Liver (tissue), 8 donors: ENCODE measurements at regions not wholly inside any gene's neighbourhood (a gene's known extent, or its start where the extent isn't known, plus 50 kb on each side); places are given as distances from the start of the nearest gene placed in this dataset.

ENCODE experiments used
- DNase-seq: peaks from one replicate; pipeline ENCODE4 v3.0.0-alpha.2; 2017; ENCODE audit warnings: low spot score
- H3K27ac ChIP-seq, 2 donors: one replicate each; pipeline ENCODE4 v1.7.0; 2013; ENCODE audit warnings: inconsistent platforms in 2 of 2, low read length in 2 of 2, control low read depth in 1 of 2, low read depth in 1 of 2, mild to moderate bottlenecking in 1 of 2
- H3K27me3 ChIP-seq, 4 donors: one replicate each; pipeline versions ENCODE4 v1.6.1 to v1.7.0; 2013; ENCODE audit warnings: low read length in 3 of 4, inconsistent platforms in 1 of 4, mild to moderate bottlenecking in 1 of 4, moderate library complexity in 1 of 4; ENCODE audit not compliant: control insufficient read depth in 4 of 4, insufficient read depth in 4 of 4
- H3K36me3 ChIP-seq, 4 donors: one replicate each; pipeline versions ENCODE4 v1.6.1 to v1.7.0; 2013; ENCODE audit warnings: low read length in 3 of 4, mild to moderate bottlenecking in 3 of 4, low read depth in 1 of 4, moderate library complexity in 1 of 4; ENCODE audit not compliant: control insufficient read depth in 4 of 4, insufficient read depth in 3 of 4
- H3K4me1 ChIP-seq, 4 donors: one replicate each; pipeline versions ENCODE4 v1.6.1 to v1.7.0; 2013; ENCODE audit warnings: low read length in 3 of 4, mild to moderate bottlenecking in 3 of 4, moderate library complexity in 1 of 4; ENCODE audit not compliant: control insufficient read depth in 4 of 4, insufficient read depth in 4 of 4
- H3K4me3 ChIP-seq, 3 donors: one replicate each; pipeline versions ENCODE4 v1.6.1 to v1.7.0; 2013; ENCODE audit warnings: low read length in 3 of 3, control low read depth in 1 of 3, low read depth in 1 of 3, mild to moderate bottlenecking in 1 of 3
- H3K9ac ChIP-seq, 2 donors: one replicate each; pipeline ENCODE4 v1.7.0; 2013; ENCODE audit warnings: low read length in 2 of 2, mild to moderate bottlenecking in 2 of 2, moderate library complexity in 2 of 2, control low read depth in 1 of 2, low read depth in 1 of 2
- H3K9me3 ChIP-seq, 4 donors: one replicate each; pipeline versions ENCODE4 v1.6.1 to v1.7.0; 2013; ENCODE audit warnings: low read length in 3 of 4; ENCODE audit not compliant: control insufficient read depth in 4 of 4
- ATF3 ChIP-seq: IDR thresholded peaks from 2 replicates; pipeline ENCODE4 v1.6.1; 2016; ENCODE audit warnings: antibody characterized with exemption
- CTCF ChIP-seq: fragments of 150-350 bp; IDR thresholded peaks from 2 replicates; pipeline ENCODE4 v1.5.1; 2017; ENCODE audit warnings: improper control_type of control experiment, low read depth, low read length; ENCODE audit not compliant: missing input control
- EGR1 ChIP-seq, 2 donors: IDR thresholded peaks; 2 replicates each; pipeline ENCODE4 v1.6.1; 2016 to 2018; ENCODE audit warnings: antibody characterized with exemption in 2 of 2, low read depth in 2 of 2
- FOXA1 ChIP-seq: IDR thresholded peaks from 2 replicates; pipeline ENCODE4 v1.6.1; 2016; ENCODE audit warnings: antibody characterized with exemption
- FOXA2 ChIP-seq: IDR thresholded peaks from 2 replicates; pipeline ENCODE4 v1.6.1; 2016; ENCODE audit warnings: antibody characterized with exemption
- GABPA ChIP-seq, 2 donors: IDR thresholded peaks in 1 of 2; conservative IDR thresholded peaks in 1 of 2; 2 replicates each; pipeline ENCODE4 v1.6.1; 2016; ENCODE audit warnings: antibody characterized with exemption in 2 of 2, mild to moderate bottlenecking in 1 of 2, moderate library complexity in 1 of 2
- HNF4A ChIP-seq, 2 donors: conservative IDR thresholded peaks; 2 replicates each; pipeline ENCODE4 v1.6.1; 2016; ENCODE audit warnings: antibody characterized with exemption in 2 of 2, mild to moderate bottlenecking in 2 of 2
- HNF4G ChIP-seq: IDR thresholded peaks from 2 replicates; pipeline ENCODE4 v1.6.1; 2016; ENCODE audit warnings: antibody characterized with exemption
- JUND ChIP-seq, 2 donors: IDR thresholded peaks; 2 replicates each; pipeline ENCODE4 v1.6.1; 2016; ENCODE audit warnings: antibody characterized with exemption in 2 of 2
- MAX ChIP-seq: IDR thresholded peaks from 2 replicates; pipeline ENCODE4 v1.6.1; 2016; ENCODE audit warnings: antibody characterized with exemption
- NR2F2 ChIP-seq: IDR thresholded peaks from 2 replicates; pipeline ENCODE4 v1.6.1; 2016; ENCODE audit warnings: antibody characterized with exemption
- RAD21 ChIP-seq, 2 donors: IDR thresholded peaks; 2 replicates each; pipeline ENCODE4 v1.6.1; 2016; ENCODE audit warnings: antibody characterized with exemption in 2 of 2, mild to moderate bottlenecking in 2 of 2
- REST ChIP-seq: IDR thresholded peaks from 2 replicates; pipeline ENCODE4 v1.6.1; 2016; ENCODE audit warnings: antibody characterized with exemption, mild to moderate bottlenecking
- RXRA ChIP-seq, 2 donors: IDR thresholded peaks; 2 replicates each; pipeline ENCODE4 v1.6.1; 2017 to 2018; ENCODE audit warnings: antibody characterized with exemption in 2 of 2, mild to moderate bottlenecking in 1 of 2
- SP1 ChIP-seq: IDR thresholded peaks from 2 replicates; pipeline ENCODE4 v1.6.1; 2018; ENCODE audit warnings: antibody characterized with exemption, mild to moderate bottlenecking
- TAF1 ChIP-seq: conservative IDR thresholded peaks from 2 replicates; pipeline ENCODE4 v1.6.1; 2016; ENCODE audit warnings: antibody characterized with exemption, mild to moderate bottlenecking
- YY1 ChIP-seq: IDR thresholded peaks from 2 replicates; pipeline ENCODE4 v1.6.1; 2016; ENCODE audit warnings: antibody characterized with exemption, mild to moderate bottlenecking
- ZBTB33 ChIP-seq: IDR thresholded peaks from 2 replicates; pipeline ENCODE4 v1.6.1; 2016; ENCODE audit warnings: antibody characterized with exemption
- WGBS: extraction: QIAGEN DNeasy Blood & Tissue Kit; methylation state at CpG from one replicate; pipeline ENCODE4 v1.1.7; 2013; 5-methylcytosine and 5-hydroxymethylcytosine counted together
- donor health status: healthy.
- donor health status: healthy.
- donor health status: healthy.
- donor health status: healthy.
- donor health status: healthy.

GRCh38 chrX:124240422-124240821 is 92.0 kb upstream of the TEX13D start:
- Histone ChIP-seq H3K27me3 (no peaks in the 10 kb centered on the region), H3K9ac (no peak overlapping the region), H3K27ac (no peak overlapping the region), H3K36me3 (no peaks in the 10 kb centered on the region), H3K9me3 (no peaks in the 10 kb centered on the region), H3K4me1 (no peaks in the 10 kb centered on the region), H3K4me3 (no peak overlapping the region)
- DNase-seq = no peak
- TF ChIP-seq GABPA (IDR thresholded peaks at IDR 0.05 in 1 of 2, conservative IDR thresholded peaks at IDR 0.05 in 1 of 2) (no peak), ATF3 (no peak), CTCF (no peak), JUND (IDR thresholded peaks at IDR 0.05) (no peak), HNF4G (no peak), HNF4A (conservative IDR thresholded peaks at IDR 0.05) (no peak), TAF1 (no peak), RXRA (IDR thresholded peaks at IDR 0.05) (no peak), FOXA1 (no peak), RAD21 (IDR thresholded peaks at IDR 0.05) (no peak)

- 77% methylated on average over 5 of the region's 5 CpGs for WGBS
- DNase-seq = no peak
- H3K9me3 ChIP-seq = no peaks in the 10 kb centered on the region
- H3K36me3 ChIP-seq = no peaks in the 10 kb centered on the region
- H3K9ac ChIP-seq = no peak overlapping the region
- H3K27ac ChIP-seq = no peak overlapping the region
- H3K4me1 ChIP-seq = no peaks in the 10 kb centered on the region
- TF ChIP-seq NR2F2 (no peak), JUND (IDR thresholded peaks at IDR 0.05) (no peak), CTCF (no peak), ATF3 (no peak), FOXA1 (no peak), YY1 (no peak), FOXA2 (no peak), RAD21 (IDR thresholded peaks at IDR 0.05) (no peak), ZBTB33 (no peak), MAX (no peak), HNF4G (no peak), GABPA (IDR thresholded peaks at IDR 0.05 in 1 of 2, conservative IDR thresholded peaks at IDR 0.05 in 1 of 2) (no peak), EGR1 (IDR thresholded peaks at IDR 0.05; ENCODE audit: low read depth in 2 of 2) (no peak), REST (no peak), SP1 (no peak)
- H3K4me3 ChIP-seq = no peak overlapping the region
- no peaks in the 10 kb centered on the region for H3K27me3 ChIP-seq
Measured at GRCh38 chrX:124242131-124242530, 90.3 kb upstream of the TEX13D start.
